Esophagus squamous epithelium (tissue), 4 donors: ENCODE measurements at regions not wholly inside any gene's neighbourhood (a gene's known extent, or its start where the extent isn't known, plus 50 kb on each side); places are given as distances from the start of the nearest gene placed in this dataset.

Experiments
- POLR2A ChIP-seq, 4 donors: fragments of 450-650 bp; IDR thresholded peaks; one replicate each; pipeline ENCODE4 v1.6.1; 2017; ENCODE audit warnings: antibody characterized with exemption in 4 of 4, mild to moderate bottlenecking in 4 of 4, moderate library complexity in 3 of 4
- TF ChIP-seq, protein P1 (sequence below), 6 experiments: fragments of 450-650 bp in 4 of 6; fragments of 200-600 bp in 2 of 6; sonication (generic) in 2 of 6; IDR thresholded peaks; one replicate each; pipeline ENCODE4 v1.5.1; 2016 to 2019; ENCODE audit warnings: antibody characterized with exemption in 6 of 6, mild to moderate bottlenecking in 4 of 6, moderate library complexity in 4 of 6

DNA sequence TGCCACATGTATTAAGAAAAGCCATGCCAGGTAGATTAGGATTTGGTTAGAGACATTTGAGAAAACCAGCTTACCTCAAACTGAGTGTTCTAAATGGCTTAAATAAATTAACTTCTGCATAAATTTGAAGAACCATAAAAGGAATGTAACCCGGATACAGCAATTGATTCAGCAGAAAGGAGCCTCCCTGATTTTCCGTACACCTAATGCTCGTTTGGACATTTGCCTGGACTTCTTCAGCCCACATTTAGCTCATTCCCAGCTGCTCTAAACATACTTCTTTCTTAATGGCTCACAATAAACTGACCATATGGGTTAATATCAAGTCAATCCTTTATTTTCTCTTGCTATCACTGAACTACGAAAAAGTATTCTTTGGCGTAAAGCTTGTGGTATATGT is 392.4 kb downstream of the ZNF516 start:
- TF ChIP-seq, protein P1, sequence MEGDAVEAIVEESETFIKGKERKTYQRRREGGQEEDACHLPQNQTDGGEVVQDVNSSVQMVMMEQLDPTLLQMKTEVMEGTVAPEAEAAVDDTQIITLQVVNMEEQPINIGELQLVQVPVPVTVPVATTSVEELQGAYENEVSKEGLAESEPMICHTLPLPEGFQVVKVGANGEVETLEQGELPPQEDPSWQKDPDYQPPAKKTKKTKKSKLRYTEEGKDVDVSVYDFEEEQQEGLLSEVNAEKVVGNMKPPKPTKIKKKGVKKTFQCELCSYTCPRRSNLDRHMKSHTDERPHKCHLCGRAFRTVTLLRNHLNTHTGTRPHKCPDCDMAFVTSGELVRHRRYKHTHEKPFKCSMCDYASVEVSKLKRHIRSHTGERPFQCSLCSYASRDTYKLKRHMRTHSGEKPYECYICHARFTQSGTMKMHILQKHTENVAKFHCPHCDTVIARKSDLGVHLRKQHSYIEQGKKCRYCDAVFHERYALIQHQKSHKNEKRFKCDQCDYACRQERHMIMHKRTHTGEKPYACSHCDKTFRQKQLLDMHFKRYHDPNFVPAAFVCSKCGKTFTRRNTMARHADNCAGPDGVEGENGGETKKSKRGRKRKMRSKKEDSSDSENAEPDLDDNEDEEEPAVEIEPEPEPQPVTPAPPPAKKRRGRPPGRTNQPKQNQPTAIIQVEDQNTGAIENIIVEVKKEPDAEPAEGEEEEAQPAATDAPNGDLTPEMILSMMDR (IDR thresholded peaks at IDR 0.05), result no peak
- no peak for TF ChIP-seq POLR2A (IDR thresholded peaks at IDR 0.05)
